ENCODE measurements at regions not wholly inside any gene's neighbourhood (a gene's known extent, or its start where the extent isn't known, plus 50 kb on each side); places are given as distances from the start of the nearest gene placed in this dataset.

GRCh38 chr4:125732632-125733031 is 417.9 kb downstream of the FAT4 start:
- H3K36me3 ChIP-seq: no peaks in the 10 kb centered on the region
- H3K27me3 ChIP-seq: no peaks in the 10 kb centered on the region; the same call in 1 of the 2 replicates
- H3K27ac ChIP-seq: no peak overlapping the region
- peaks cover 10% of the 10 kb centered on the region for H3K4me1 ChIP-seq
- no peak overlapping the region for H3K4me3 ChIP-seq
- H3K9me3 ChIP-seq (replicated peaks): no peaks in the 10 kb centered on the region
- no peak for DNase-seq

DNA sequence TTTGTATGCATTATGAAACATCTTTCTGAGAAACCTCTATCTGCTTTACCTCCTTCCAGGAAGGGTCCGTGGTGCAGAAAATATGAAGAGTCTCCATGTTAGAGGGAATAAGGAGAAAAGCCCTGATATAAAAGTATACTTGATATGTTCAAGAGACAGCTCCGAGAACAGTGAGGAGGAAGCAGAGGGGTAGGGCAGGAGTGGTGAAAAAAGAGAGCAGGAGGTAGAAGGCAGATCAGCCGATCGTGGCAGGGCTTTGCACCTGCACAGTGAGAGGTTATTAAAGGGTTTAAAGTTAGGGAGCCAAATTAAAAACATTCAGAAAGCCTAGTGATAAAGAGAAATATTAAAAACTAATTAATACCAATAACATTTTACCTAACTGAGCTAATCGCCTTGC is 419.7 kb downstream of the FAT4 start:
- no peak for DNase-seq
- no peaks in the 10 kb centered on the region for H3K36me3 ChIP-seq
- H3K27ac ChIP-seq: no peak overlapping the region
- H3K4me1 ChIP-seq: peaks cover 10% of the 10 kb centered on the region
- no peaks in the 10 kb centered on the region for H3K9me3 ChIP-seq (replicated peaks)
- H3K27me3 ChIP-seq: no peaks in the 10 kb centered on the region; the same call in 1 of the 2 replicates
- H3K4me3 ChIP-seq: no peak overlapping the region

- H3K9me3 ChIP-seq (replicated peaks): no peaks in the 10 kb centered on the region
- H3K4me3 ChIP-seq: no peak overlapping the region
- H3K27me3 ChIP-seq: no peaks in the 10 kb centered on the region; the same call in 1 of the 2 replicates
- peak overlapping the region; percentile 29; the same call in 1 of the 2 replicates for H3K27ac ChIP-seq
- H3K4me1 ChIP-seq: peaks cover 10% of the 10 kb centered on the region
- no peaks in the 10 kb centered on the region for H3K36me3 ChIP-seq
- peak; percentile 55 to 59 for DNase-seq
These were observed 420.3 kb downstream of the FAT4 start for GRCh38 chr4:125735102-125735501.

DNA sequence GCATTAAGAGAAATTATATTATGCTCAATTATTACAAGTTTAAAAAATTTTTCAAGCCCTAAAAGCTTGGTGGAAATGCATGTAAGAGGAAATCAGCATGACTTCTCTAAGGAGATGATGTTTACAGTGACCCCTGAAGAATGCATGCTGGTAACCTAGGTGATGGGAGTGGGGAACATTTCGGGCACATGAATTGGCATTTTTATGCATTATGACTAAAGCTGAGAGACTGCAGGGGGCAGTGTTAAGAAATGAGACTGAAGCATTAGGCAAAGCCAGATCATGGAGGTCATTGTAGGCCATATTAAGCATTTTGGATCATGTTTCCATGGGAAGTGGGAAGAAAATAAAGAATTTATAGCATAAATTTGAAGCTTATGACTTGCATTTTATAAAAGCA is 421.3 kb downstream of the FAT4 start:
- Histone ChIP-seq H3K4me1 (peaks cover 10% of the 10 kb centered on the region), H3K27me3 (no peaks in the 10 kb centered on the region; the same call in 1 of the 2 replicates), H3K4me3 (no peak overlapping the region), H3K36me3 (no peaks in the 10 kb centered on the region), H3K9me3 (replicated peaks) (no peaks in the 10 kb centered on the region), H3K27ac (no peak overlapping the region)
- DNase-seq: peak in 1 of 2 experiments; percentile 42

GRCh38 chr4:125739760-125740159 is 425.0 kb downstream of the FAT4 start:
- Histone ChIP-seq H3K4me3 (no peak overlapping the region), H3K27me3 (no peaks in the 10 kb centered on the region), H3K36me3 (no peaks in the 10 kb centered on the region), H3K4me1 (peaks cover 9% of the 10 kb centered on the region), H3K27ac (no peak overlapping the region), H3K9me3 (replicated peaks) (no peaks in the 10 kb centered on the region)
- DNase-seq: no peak

- Histone ChIP-seq H3K9me3 (replicated peaks) (peaks cover 6% of the 10 kb centered on the region; the same call in 1 of the 2 replicates), H3K36me3 (no peaks in the 10 kb centered on the region), H3K27me3 (no peaks in the 10 kb centered on the region), H3K4me1 (no peaks in the 10 kb centered on the region), H3K4me3 (no peak overlapping the region), H3K27ac (no peak overlapping the region)
- DNase-seq: peak in 1 of 2 experiments; percentile 25
These were observed 427.2 kb downstream of the FAT4 start for GRCh38 chr4:125741825-125742452.

- Histone ChIP-seq H3K4me1 (no peaks in the 10 kb centered on the region), H3K27ac (no peak overlapping the region), H3K4me3 (no peak overlapping the region), H3K36me3 (no peaks in the 10 kb centered on the region), H3K27me3 (no peaks in the 10 kb centered on the region), H3K9me3 (replicated peaks) (peaks cover 6% of the 10 kb centered on the region; the same call in 1 of the 2 replicates)
- DNase-seq: no peak
These were observed 430.2 kb downstream of the FAT4 start for GRCh38 chr4:125744891-125745364.

DNA sequence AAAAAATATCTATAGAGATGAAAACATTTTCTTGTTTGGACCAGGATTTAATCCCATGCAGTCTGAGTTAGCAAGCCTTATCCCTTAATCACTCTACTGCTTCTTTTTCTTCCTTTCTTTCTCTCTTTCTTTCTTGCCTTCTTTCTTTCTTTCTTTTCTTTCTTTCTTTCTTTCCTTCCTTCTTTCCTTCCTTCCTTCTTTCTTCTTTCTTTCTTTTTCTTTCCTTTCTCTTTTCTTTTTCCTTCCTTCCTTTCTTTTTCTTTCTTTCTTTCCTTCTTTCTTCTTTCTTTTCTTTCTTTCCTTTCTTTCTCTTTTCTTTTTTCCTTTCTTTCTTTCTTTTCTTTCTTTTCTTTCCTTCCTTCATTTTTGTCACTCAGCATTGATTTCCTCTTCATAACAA is 434.6 kb downstream of the FAT4 start:
- peaks cover 6% of the 10 kb centered on the region; the same call in 1 of the 2 replicates for H3K9me3 ChIP-seq (replicated peaks)
- no peaks in the 10 kb centered on the region for H3K4me1 ChIP-seq
- H3K4me3 ChIP-seq: no peak overlapping the region
- no peak for DNase-seq
- H3K27me3 ChIP-seq: no peaks in the 10 kb centered on the region
- H3K36me3 ChIP-seq: no peaks in the 10 kb centered on the region
- no peak overlapping the region for H3K27ac ChIP-seq

DNA sequence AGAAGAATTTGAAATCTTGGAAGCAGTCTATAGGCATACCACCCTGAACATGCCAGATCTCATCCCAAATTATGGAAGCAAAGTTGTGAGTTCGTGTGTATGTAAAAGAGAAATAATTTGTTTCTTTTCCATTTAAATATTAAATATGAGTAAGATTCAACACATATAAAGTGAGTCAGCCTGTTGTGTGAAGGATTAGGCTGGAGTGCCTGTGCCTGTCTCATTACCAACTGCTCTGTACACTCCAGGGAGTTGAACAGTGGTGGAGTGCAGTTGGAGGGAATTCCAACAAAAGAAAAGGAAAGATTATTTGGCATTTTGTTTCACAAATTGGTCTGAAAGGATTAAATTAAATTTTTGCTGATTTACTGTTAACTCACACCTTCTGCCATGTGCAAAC is 435.6 kb downstream of the FAT4 start:
- no peaks in the 10 kb centered on the region for H3K27me3 ChIP-seq
- H3K4me1 ChIP-seq: no peaks in the 10 kb centered on the region
- H3K9me3 ChIP-seq (replicated peaks): peaks cover 3% of the 10 kb centered on the region; the same call in 1 of the 2 replicates
- no peak for DNase-seq
- no peaks in the 10 kb centered on the region for H3K36me3 ChIP-seq
- H3K27ac ChIP-seq: no peak overlapping the region
- H3K4me3 ChIP-seq: no peak overlapping the region

- H3K4me1 ChIP-seq: no peaks in the 10 kb centered on the region
- no peak overlapping the region for H3K27ac ChIP-seq
- no peaks in the 10 kb centered on the region for H3K36me3 ChIP-seq
- peak in 1 of 2 experiments; percentile 37 for DNase-seq
- H3K9me3 ChIP-seq (replicated peaks): no peaks in the 10 kb centered on the region; the same call in 1 of the 2 replicates
- H3K27me3 ChIP-seq: no peaks in the 10 kb centered on the region
- H3K4me3 ChIP-seq: no peak overlapping the region
These were observed 436.2 kb downstream of the FAT4 start for GRCh38 chr4:125750828-125751466.

DNA sequence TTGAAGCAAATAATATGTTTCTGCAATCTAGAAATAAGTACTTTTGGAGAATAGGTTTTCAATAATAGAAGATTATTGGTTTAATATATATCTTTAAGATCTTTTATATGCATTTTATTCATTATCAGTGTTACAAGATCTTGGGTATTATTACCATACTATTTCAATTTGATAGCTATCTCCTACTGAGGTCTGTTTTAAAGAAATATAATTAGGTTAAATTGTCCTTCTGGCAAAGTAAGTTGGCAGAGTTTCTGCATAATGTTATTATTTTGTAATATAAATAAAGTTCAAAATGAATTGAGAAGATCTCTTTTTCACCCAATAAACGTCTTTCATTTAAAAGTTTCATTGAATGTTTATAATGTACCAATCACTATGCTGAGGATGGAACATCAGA is 443.7 kb downstream of the FAT4 start:
- Histone ChIP-seq H3K27ac (no peak overlapping the region), H3K9me3 (replicated peaks) (no peaks in the 10 kb centered on the region), H3K4me3 (no peak overlapping the region), H3K36me3 (no peaks in the 10 kb centered on the region), H3K27me3 (no peaks in the 10 kb centered on the region), H3K4me1 (no peaks in the 10 kb centered on the region)
- DNase-seq: no peak

- Histone ChIP-seq H3K4me3 (no peak overlapping the region), H3K27ac (no peak overlapping the region), H3K9me3 (replicated peaks) (no peaks in the 10 kb centered on the region)
These were observed 445.6 kb downstream of the FAT4 start for GRCh38 chr4:125760201-125760819.

GRCh38 chr4:125760956-125761355 is 446.2 kb downstream of the FAT4 start:
- H3K9me3 ChIP-seq (replicated peaks): no peaks in the 10 kb centered on the region
- H3K4me1 ChIP-seq: no peaks in the 10 kb centered on the region
- no peak overlapping the region for H3K27ac ChIP-seq
- H3K36me3 ChIP-seq: no peaks in the 10 kb centered on the region
- no peak overlapping the region for H3K4me3 ChIP-seq
- DNase-seq: no peak
- no peaks in the 10 kb centered on the region for H3K27me3 ChIP-seq

More at GRCh38 chr4:125760201-125760819, 445.6 kb downstream of the FAT4 start:
- H3K36me3 ChIP-seq: no peaks in the 10 kb centered on the region
- no peak for DNase-seq
- no peaks in the 10 kb centered on the region for H3K27me3 ChIP-seq
- no peaks in the 10 kb centered on the region for H3K4me1 ChIP-seq

- no peaks in the 10 kb centered on the region for H3K9me3 ChIP-seq (replicated peaks)
- DNase-seq: no peak
- H3K27ac ChIP-seq: no peak overlapping the region
- no peaks in the 10 kb centered on the region for H3K4me1 ChIP-seq
- no peak overlapping the region for H3K4me3 ChIP-seq
- H3K36me3 ChIP-seq: no peaks in the 10 kb centered on the region
- H3K27me3 ChIP-seq: no peaks in the 10 kb centered on the region
These were observed 447.8 kb downstream of the FAT4 start for GRCh38 chr4:125762537-125762936.

DNA sequence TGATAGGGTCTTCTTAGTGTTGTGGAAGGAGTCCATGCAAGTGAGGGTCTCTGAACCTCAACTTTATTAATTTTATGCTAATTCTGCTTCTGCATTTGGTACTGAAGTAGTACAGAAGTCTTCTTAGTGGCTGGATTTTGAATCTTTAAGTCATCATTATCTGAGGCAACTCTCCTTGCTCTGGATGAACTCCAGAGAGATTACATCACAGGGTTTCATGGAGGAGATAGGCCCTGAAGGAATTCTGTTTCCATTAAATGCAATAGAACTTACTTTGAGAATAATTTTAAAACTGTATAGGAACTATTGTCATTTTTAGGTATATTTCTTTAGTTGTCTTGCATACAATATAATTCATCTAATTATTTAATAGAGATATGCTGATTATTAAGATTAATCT is 451.2 kb downstream of the FAT4 start:
- no peaks in the 10 kb centered on the region for H3K9me3 ChIP-seq (replicated peaks)
- no peaks in the 10 kb centered on the region for H3K27me3 ChIP-seq
- H3K27ac ChIP-seq: no peak overlapping the region
- H3K4me3 ChIP-seq: no peak overlapping the region
- H3K4me1 ChIP-seq: no peaks in the 10 kb centered on the region
- H3K36me3 ChIP-seq: no peaks in the 10 kb centered on the region
- DNase-seq: no peak

All from SJCRH30 (cell line).